Gastroesophageal sphincter (tissue), 2 donors: ENCODE measurements at regions not wholly inside any gene's neighbourhood (a gene's known extent, or its start where the extent isn't known, plus 50 kb on each side); places are given as distances from the start of the nearest gene placed in this dataset.

Experiments
- EP300 ChIP-seq: sonication (generic); formaldehyde crosslinking; IDR thresholded peaks from one replicate; pipeline ENCODE4 v1.6.1; 2017; ENCODE audit warnings: antibody characterized with exemption, mild to moderate bottlenecking
- POLR2A ChIP-seq, 2 donors: fragments of 450-650 bp; IDR thresholded peaks; one replicate each; pipeline ENCODE4 v1.6.1; 2017; ENCODE audit warnings: antibody characterized with exemption in 2 of 2, mild to moderate bottlenecking in 2 of 2, moderate library complexity in 1 of 2

GRCh38 chr6:85273870-85274269, 176.0 kb upstream of the NT5E start:
- no peak for TF ChIP-seq POLR2A (IDR thresholded peaks at IDR 0.05)
- TF ChIP-seq EP300 = no peak
